GM18511 (cell line): ENCODE measurements at regions not wholly inside any gene's neighbourhood (a gene's known extent, or its start where the extent isn't known, plus 50 kb on each side); places are given as distances from the start of the nearest gene placed in this dataset.

Experiments used
- ATAC-seq: cut with Tn5 transposase; IDR thresholded peaks from one replicate; pipeline ENCODE4 v1.9.1; 2021; ENCODE audit warnings: mild to moderate bottlenecking, moderate library complexity; ENCODE audit not compliant: unreplicated experiment

DNA sequence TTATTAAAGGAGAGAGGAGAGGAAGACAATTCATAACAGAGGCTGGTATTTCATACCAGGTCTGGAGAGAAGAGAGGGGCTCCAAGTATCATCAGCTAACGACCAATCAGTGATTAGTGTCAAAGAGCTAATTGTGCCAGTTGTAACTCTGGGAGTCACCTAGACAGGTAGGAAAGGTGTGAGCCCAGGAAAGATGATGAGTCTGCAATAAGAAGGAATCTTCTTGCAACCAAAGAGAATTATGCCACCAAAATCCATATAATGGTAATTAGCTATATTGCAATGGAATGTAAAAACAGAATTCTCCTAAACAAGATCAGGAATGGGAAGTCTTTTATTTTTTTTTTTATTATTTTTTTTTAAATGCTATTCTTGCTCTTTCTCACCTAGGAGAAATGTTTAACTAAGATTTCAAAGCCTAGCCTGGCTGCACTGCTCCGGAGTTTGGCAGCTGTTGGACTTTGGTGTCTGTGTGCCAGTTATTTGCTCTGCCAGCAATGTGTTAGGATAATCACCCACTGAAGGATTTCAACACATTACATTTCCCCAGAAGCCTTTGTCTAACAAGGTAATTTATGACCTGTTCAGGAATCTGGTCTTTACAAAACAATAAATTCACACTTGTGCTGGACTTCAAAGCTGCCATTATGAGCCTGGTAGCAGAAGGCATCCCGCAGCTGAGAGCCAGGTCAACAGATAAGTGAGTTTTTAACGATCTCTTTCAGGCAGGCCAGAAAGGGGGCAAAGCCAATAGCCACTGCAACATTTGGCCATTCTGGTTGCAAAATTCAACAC lies 89.4 kb downstream of the FOXB1 start:
- no peak for ATAC-seq

DNA sequence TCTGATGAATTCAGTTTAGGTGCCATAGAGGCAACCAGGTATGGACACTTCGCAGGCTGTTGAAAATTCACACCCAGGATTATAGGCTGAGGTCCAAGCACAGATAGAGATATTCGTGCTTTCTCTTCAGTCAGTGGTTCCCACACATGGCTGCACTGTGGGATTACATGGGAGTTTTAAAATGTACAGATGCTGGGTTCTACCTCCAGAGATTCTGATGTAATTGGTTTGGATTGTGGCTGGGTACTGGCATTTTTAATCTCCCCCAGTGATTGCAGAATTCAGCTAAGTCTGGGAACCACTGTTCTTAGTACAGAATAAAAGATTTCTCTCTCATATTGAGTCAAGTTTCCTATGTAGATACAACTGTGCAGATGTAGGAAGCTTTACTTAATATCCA lies 91.6 kb downstream of the FOXB1 start:
- no peak for ATAC-seq

DNA sequence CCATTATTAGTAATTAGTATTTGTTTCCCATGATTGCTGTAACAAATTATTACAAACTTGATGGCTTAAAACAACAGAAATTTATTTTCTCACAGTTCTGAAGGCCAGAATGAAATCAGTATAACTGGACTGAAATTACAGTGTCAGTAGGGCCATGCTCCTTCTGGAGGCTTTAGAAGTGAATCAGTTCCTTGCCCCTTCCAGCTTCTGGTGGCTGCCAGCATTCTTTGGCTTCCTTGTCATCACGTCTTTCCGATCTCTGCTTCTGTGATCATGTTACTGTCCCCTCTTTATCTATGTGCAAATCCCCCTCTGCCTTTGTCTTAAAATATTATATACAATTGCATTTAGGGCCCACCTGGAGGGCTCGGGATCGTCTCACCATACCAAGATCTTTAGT lies 92.0 kb downstream of the FOXB1 start:
- no peak for ATAC-seq

DNA sequence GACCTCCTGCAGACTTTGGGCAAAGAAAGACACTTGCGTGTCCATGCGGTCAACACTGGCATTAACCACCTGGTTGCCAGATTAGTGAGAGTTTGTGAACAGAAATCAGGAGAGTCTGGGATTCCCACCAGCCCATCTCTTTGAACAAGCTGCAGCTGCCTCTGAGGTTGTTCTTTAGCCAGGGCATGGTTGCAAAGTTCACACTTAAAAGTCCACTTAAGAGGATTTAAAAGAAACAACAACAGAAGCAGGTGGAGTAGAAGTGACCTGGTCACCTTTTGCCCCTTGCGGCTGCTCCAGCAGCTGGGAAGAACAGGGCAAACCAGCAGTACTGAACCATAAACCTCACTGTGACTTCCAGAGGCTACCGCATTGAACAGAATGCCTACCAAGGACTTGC lies 97.3 kb downstream of the FOXB1 start:
- no peak for ATAC-seq

DNA sequence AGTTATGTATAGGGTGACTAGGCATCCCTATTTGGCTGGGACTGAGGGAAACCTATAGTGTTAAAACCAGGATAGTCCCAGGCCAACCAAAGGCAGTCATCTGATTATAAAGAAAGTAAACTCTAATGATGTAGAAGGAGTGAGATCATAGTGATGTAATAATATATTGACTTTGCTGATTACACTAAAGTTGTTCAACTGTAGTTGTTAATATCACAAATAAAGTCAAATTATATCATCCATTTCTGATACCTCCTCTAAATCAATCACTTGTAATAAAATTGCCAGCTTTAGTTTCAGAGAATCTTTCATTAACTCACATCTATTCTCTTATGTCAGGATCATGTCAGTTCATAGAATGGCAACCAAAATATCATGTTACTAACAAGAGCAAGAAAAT lies 98.6 kb downstream of the FOXB1 start:
- no peak for ATAC-seq

DNA sequence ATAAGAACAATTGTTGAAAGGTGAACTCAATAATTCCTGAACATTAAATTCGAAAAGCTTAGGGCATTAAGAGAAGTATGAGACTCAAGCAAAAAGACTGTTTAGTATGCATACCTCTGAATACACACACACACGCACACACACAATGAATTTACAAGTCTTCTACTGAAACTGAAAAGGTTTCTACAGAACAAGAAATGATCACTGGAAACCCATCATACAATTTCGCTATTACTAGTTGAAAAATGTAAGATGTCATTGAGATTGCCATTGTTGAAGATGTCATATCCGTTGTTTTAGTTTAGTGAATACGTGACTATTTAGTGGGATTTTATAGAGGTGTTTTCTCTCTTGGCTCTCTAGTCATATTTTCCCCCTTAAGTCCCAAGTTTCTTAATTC lies 106.8 kb downstream of the FOXB1 start:
- no peak for ATAC-seq

DNA sequence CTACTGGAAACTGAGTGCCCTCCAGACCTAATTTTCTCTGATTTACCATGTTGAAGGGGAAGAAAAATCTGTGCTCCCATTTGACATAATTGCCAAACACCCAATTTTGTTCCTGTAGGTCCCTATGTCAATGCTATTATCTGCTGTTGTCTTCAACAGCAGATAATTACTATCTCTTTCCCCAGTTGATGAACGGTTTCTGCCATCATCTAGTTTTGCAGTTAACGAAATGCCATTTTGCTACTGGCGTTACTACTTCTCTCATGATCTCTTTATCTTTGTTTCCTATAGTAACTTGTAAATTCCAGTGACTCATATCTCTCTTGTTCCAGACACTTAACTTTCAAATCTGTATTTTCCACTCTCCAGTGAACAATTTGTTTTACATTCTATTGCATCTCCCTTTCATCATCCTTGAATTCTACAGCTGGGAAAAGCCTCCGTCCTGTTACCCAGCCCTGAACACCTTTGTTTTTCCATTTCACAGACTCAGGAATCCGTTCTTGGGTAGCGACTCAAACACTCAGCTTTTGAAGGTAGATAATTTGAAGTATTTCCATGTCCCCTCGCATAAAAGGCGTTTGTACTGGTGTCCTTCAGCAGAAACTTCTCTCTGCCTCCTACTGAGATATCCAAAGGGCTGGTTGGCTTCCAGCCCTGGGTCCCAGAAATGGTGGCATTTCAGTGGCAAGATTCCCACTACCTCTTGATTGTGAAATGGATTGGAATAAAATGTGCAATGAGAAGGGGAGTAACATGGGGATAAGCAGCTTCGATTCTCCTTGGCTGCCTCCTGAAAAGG lies 111.7 kb downstream of the FOXB1 start:
- ATAC-seq, result no peak

DNA sequence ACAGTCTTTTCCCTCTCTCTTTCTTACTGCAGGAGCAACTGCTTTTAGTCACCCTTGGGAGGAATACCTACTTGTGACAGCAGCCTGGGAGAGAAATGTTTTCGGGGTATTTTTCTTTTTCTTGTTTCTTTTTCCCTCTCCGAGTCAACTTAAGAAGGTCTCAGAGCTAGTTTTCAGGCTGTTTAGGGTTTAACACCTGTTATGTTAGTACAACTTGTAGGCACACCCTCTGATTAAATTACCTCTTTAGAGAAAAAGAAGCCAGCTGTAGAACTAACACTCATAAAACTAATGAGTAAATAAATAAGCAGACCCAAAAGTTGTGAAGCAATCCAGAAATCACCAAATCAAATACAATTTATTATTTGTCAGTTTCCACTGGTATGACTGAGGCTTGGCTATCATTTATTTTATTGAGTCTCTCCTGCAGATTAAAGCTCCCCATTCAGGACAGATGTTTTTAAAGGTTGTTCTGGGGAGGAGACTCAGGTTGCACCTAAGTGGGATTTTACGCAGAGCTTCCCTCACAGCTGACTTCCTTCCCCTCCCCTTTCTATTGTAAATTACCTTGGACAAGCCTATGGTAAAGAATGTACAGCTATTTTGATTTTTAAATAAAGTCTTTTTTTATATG lies 112.5 kb downstream of the FOXB1 start:
- ATAC-seq, result no peak

DNA sequence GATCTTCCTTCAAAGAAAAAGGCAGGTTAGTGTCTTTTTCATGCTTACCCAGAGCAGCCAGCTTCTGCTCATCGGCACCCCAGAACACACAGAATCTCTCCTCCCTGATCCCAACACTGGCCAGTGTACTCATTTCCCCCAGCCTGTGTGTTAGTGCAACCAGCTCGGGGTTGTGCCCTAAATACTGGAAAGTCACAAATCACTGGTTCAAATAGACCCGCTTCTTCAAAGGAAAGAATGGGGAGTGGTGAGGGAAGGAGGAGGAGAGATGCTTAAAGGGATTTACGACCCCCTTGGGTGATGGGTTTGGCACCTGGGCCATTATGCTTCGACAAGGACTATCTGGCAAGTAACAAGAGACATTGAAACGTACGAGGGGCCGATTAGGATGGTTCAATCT lies 114.0 kb downstream of the FOXB1 start:
- no peak for ATAC-seq

DNA sequence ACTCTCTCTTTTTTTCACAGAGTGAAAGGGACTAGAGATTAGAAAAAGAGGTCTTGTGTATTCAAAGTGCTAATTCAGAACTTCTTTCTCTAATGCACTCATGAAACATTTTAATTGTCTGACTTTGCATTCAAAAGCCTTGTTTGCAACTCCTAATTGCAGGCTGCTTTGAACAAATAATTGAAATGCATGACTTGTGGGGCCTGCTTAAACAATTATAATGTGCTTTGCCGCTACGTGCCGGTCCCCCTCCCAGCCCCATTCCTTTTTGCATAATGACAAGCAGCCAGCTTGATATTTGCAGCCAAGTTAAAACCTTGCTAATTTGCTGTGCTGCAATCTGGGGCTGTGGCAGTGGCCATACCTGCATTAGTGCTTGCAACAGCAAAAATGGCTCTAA lies 114.5 kb downstream of the FOXB1 start:
- ATAC-seq, result no peak

DNA sequence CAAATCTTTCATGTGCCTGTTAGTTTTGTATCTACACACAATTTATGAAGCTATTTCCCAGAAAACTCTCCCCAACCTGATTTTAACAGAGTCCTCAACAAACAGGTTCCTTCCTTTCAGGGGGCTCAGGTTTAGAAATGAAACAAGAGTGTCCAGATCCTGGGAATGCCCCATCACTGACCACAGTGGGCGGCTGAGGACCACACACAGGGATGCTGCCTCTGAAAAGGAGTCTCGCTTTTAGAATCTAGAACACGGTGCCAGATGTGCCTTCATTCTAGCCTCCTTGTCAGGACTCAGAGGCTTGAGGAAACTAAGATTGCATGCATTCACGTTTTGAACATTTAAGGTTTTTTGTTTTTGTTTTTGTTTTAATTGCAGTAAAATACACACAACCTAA lies 115.0 kb downstream of the FOXB1 start:
- no peak for ATAC-seq

DNA sequence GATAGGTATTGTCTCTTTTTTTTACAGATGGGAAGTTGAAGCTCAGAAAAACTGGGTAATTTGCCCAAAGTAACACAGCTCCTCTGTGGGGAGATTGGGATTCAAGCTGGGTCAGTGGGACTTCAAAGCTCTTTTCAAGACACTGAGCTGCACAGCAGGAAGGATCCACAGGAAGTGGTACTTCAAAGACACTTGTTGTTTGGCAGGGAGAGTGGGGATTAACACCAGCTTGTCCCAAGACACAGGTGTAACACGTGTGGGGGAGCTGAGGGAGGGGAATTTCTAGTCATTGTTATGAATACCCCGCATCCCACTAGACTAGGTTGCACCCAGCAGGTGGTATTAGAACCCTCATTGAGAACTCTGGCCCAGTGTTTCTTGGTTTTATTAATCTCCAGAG lies 116.0 kb downstream of the FOXB1 start:
- no peak for ATAC-seq

DNA sequence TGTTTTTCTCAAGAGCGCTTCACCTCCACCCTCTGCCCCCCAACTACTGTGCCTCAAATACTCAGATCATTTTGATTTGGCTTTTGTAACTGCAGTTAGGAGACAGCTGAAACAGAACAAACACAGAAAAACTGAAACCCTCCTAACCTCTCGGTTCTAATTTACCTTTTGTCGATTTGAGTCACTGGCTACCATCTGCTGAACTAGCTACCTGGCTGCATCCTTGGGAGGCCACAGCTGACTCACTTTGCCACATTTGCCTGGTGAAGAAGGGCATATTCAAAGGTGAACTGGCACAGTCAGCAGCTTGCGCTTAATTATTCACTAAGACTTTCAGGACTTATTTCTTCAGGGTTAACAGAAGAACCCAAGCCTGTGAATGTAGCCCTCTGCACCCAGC lies 117.7 kb downstream of the FOXB1 start:
- no peak for ATAC-seq

DNA sequence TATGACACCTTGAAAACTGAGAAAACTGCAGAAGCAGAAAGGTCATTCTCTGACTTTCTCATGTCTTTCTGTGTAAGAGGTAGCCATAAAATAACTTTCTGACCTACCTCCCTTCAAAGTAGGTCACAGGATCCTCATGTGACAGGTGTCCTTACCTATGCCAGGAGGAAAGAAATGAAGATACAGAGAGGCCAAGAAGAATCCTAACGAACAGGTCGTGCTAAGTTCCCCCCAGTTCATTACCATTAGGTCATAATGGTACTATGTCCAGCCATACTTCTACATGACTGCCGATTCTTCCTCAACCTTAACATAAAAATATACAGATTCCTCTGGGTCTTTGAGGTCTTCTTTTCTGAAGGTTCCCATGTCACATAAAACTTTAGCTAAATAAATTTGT lies 118.6 kb downstream of the FOXB1 start:
- ATAC-seq, result no peak

DNA sequence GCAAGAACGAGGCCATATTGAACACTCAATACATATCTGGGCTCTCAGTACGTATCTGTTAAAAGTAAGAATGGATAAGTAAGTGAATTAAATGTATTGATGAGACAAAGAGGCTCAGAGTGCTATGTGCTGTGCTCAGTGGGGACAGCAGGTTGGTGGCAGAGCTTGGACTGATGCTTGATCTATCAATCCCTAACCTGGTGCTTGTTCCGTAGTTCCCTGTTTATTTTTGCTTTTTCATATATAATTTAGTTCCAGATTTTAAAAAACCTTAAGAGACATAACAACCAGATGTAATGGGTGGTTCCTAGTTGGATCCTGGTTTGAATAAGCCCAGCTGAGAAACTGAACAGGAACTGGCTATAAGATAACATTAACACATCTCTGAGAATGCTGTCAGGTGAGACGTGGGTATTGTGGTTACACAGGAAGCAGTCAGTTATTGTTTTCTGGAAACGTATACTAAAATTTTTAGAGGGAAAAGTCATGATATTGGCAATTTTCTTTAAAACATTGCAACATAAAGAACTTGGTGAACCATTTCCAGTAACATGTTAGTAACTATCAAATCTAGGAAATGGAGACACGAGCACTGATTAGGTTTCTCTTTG lies 120.5 kb downstream of the FOXB1 start:
- no peak for ATAC-seq

DNA sequence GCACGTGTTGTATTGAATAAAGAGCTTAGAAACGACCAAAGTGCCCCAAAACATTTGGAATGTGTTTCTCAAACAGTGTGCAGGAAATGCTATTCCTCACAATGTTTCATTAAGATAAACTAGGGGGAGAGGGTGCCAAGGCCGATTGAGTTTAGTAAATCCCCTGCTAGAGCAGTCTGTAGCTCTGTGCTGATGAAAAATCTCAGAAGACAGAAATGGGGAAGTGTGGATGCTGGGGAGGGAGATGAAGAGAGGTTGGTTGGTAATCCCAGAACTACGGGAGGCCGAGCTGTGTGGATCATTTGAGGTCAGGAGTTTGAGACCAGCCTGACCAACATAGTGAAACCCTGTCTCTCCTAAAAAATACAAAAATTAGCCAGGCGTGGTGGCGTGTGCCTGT lies 121.2 kb downstream of the FOXB1 start:
- ATAC-seq, result no peak

DNA sequence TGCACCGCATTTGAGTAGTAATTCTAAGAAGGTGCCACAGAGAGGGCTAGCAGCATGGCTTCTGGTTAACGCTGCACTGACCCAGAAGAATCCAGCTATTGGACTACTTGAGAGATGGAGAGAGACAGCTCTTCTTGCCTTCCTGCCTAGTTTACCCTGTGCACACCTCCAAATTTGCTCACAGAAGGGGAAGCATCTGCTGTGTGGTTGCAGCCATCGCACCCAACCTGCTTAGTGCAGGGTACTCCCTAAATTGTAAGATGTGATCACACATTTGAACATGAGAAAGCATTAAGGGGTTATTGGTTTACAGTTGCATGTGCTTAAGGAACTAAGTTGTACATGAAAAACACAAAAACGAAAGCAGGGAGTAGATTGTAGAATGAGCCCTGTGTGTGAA lies 122.1 kb downstream of the FOXB1 start:
- ATAC-seq, result no peak

DNA sequence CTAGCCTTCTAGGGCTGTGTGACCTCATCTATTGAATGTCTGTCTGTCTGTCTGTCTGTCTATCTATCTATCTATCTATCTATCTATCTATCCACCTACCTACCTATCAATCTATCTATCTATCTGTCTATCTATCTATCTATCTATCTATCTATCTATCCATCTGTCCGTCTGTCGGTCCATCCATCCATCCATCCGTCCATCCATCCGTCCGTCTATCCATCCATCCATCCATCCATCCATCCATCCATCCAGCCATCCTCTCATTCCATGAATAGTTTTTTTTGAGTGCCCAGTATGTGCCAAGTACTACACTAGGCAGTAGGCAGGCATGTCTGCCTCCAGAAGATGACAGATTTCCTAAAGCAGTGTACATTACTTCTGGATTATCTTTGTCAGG lies 122.5 kb downstream of the FOXB1 start:
- ATAC-seq, result no peak

DNA sequence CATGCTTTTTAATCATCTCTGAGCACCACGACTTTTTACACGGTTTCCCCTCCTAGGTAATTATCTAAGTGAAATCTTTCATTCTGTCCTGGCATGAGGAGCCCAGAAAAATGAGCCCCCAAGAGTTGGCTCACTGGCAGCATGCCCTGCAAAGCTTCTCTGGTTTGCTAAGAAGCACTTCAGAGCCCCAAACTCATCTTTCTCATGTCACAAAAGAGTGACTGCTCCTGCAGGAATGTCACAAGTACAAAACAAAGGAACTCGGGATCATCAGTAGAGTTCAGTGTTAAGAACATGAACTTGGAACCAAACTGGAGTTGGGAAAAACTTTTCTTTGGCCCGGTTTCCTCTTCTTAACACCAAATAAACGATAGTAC lies 123.9 kb downstream of the FOXB1 start:
- no peak for ATAC-seq

DNA sequence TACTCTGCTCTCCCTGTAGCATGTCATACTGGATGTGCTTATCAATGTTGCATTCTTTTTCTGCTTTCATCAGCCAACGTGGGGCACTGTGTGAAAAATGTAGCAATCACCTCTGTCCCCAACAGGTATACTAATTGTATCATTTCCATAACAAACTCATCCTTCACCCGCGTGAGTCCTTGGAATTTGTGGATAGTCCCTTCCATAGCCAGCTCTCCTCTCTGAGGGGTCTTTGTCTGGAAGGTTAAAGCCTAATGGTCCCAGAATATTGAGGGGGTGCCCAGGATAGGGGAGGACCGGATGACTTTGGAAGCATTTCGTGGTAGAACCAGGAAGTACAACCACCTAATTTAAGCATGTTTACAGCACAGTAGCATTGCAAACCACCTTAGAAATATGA lies 124.6 kb downstream of the FOXB1 start:
- no peak for ATAC-seq

DNA sequence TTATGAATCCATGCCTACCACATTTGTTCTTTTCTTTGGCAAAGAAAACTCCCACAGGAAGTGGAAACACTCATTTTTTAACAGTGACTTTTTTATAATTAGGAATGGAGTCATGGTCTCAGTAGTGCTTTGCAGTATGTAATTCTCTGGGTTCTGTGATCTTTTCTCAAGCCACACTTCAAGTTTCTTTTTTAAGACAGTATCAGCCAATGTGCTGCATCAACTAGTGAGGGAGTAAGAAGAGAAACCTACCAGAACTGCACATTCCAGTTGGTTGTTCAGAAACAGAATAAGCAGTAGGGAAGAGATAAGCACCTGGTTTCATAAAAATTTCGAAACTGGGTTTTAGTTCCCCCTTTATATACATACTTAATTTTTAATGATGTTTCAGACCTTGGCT lies 126.3 kb downstream of the FOXB1 start:
- no peak for ATAC-seq

DNA sequence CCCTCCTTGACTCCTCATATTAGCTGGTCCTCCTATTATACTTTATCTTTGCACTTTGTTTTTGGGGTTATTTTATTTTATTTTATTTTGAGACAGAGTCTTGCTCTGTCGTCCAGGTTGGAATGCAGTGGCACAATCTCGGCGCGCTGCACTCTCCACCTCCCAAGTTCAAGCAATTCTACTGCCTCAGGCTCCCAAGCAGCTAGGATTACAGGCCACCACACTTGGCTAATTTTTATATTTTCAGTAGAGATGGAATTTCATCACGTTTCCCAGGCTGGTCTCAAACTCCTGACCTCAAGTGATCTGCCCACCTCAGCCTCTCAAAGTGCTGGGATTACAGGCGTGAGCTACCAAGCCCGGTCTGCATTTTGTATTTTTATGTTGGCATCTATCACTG lies 126.7 kb downstream of the FOXB1 start:
- ATAC-seq, result no peak
